Caco-2 (cell line): ENCODE measurements at regions not wholly inside any gene's neighbourhood (a gene's known extent, or its start where the extent isn't known, plus 50 kb on each side); places are given as distances from the start of the nearest gene placed in this dataset.

Source experiments
- BruUV-seq: library from RNA; stranded (reverse); fragments of 400-500 nt; replicated peaks from 2 replicates; lab custom pipeline; 2021; lab: Mats Ljungman, UMichigan
- CTCF ChIA-PET: fragments of 300-600 bp; sonication (Branson Sonifier 250); formaldehyde crosslinking; loops from one replicate; lab custom pipeline; 2022; ENCODE audit warnings: antibody characterized with exemption; lab: Charles Lee
- POLR2A ChIA-PET: fragments of 300-600 bp; sonication (Branson Sonifier 250); formaldehyde crosslinking; loops from one replicate; lab custom pipeline; 2022; ENCODE audit warnings: antibody characterized with exemption; lab: Charles Lee
- DNase-seq, 2 experiments: peaks; one replicate each; pipeline versions ENCODE4 v3.0.0 to v3.0.0-alpha.2; 2020 to 2022
- H3K27me3 ChIP-seq: replicated peaks from 2 replicates; pipeline ENCODE4 v1.6.0; 2011; ENCODE audit warnings: low read length; ENCODE audit not compliant: control insufficient read depth, insufficient read depth
- H3K36me3 ChIP-seq: 2 replicates; pipeline ENCODE4 v1.5.1; 2011; ENCODE audit warnings: low read length; ENCODE audit not compliant: control insufficient read depth, insufficient read depth
- H3K4me1 ChIP-seq: fragments of 250-450 bp; sonication (Bioruptor Pico); 2 replicates; pipeline ENCODE4 v1.5.1; 2020; ENCODE audit warnings: mild to moderate bottlenecking
- H3K4me3 ChIP-seq: 2 replicates; pipeline ENCODE4 v1.5.1; 2011; ENCODE audit warnings: low read depth, mild to moderate bottlenecking, control low read depth, low read length
- H3K9me3 ChIP-seq: fragments of 250-450 bp; sonication (Bioruptor Pico); 2 replicates; pipeline ENCODE4 v1.5.1; 2020; ENCODE audit warnings: mild to moderate bottlenecking, moderate library complexity
- H3K27ac Mint-ChIP-seq: one replicate; pipeline ENCODE4 v1.8.0; 2022; ENCODE audit warnings: mixed read lengths; ENCODE audit not compliant: unreplicated experiment
- H3K27me3 Mint-ChIP-seq: one replicate; pipeline ENCODE4 v1.8.0; 2022; ENCODE audit warnings: mixed read lengths; ENCODE audit not compliant: insufficient read depth, unreplicated experiment
- H3K36me3 Mint-ChIP-seq: one replicate; pipeline ENCODE4 v1.8.0; 2022; ENCODE audit warnings: mild to moderate bottlenecking, mixed read lengths; ENCODE audit not compliant: insufficient read depth, unreplicated experiment
- H3K4me1 Mint-ChIP-seq: one replicate; pipeline ENCODE4 v1.8.0; 2022; ENCODE audit warnings: low read depth, mixed read lengths; ENCODE audit not compliant: unreplicated experiment
- H3K4me3 Mint-ChIP-seq: one replicate; pipeline ENCODE4 v1.8.0; 2022; ENCODE audit warnings: mild to moderate bottlenecking, moderate library complexity, mixed read lengths; ENCODE audit not compliant: unreplicated experiment
- H3K9me3 Mint-ChIP-seq: one replicate; pipeline ENCODE4 v1.8.0; 2022; ENCODE audit warnings: mixed read lengths; ENCODE audit not compliant: unreplicated experiment
- intact Hi-C: fragments of 100-400 bp; cut with micrococcal nuclease; formaldehyde crosslinking; loops from one replicate; pipeline ENCODE4 v1.10.0; 2022; ENCODE audit not compliant: unreplicated experiment
- TF ChIP-seq, protein P1 (sequence below), 2 experiments: fragments of 200-600 bp in 1 of 2; IDR thresholded peaks; 1 replicate in 1 of 2; 2 replicates in 1 of 2; pipeline versions ENCODE4 v1.5.1 to v1.8.0; 2011 to 2022; ENCODE audit warnings: antibody characterized with exemption in 1 of 2, control low read depth in 1 of 2, inconsistent platforms in 1 of 2, low read depth in 1 of 2, low read length in 1 of 2, mild to moderate bottlenecking in 1 of 2, moderate library complexity in 1 of 2; ENCODE audit not compliant: insufficient read depth in 1 of 2, severe bottlenecking in 1 of 2, unreplicated experiment in 1 of 2

DNA sequence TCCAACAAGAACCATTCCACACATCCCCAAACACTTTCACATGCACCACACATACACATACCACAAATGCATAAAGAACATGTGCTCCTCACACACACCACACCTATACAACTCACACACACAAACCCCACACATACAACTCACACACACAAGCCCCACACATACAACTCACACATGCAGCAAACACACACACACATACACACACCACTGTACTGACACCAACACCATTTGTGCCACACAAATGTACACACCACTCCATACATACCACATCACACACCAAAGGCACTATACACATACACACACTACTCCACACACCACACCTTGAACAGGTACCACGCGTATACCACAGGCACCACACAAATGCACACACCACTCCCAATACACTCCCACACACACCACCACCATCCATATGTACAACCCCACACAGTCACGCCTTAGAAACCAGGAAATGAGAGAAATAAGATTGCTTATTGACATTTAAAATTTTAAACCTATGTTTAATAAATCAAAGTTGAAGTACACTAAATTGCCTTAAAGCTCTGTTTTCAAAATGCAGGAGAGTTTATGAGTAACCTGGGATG, 107.4 kb downstream of the ARL4A start:
- POLR2A ChIA-PET, result no interaction called here
- BruUV-seq, result no TSS peak
- TF ChIP-seq, protein P1, sequence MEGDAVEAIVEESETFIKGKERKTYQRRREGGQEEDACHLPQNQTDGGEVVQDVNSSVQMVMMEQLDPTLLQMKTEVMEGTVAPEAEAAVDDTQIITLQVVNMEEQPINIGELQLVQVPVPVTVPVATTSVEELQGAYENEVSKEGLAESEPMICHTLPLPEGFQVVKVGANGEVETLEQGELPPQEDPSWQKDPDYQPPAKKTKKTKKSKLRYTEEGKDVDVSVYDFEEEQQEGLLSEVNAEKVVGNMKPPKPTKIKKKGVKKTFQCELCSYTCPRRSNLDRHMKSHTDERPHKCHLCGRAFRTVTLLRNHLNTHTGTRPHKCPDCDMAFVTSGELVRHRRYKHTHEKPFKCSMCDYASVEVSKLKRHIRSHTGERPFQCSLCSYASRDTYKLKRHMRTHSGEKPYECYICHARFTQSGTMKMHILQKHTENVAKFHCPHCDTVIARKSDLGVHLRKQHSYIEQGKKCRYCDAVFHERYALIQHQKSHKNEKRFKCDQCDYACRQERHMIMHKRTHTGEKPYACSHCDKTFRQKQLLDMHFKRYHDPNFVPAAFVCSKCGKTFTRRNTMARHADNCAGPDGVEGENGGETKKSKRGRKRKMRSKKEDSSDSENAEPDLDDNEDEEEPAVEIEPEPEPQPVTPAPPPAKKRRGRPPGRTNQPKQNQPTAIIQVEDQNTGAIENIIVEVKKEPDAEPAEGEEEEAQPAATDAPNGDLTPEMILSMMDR (IDR thresholded peaks at IDR 0.05; ENCODE audit: insufficient read depth in 1 of 2, low read depth in 1 of 2, low read length in 1 of 2, severe bottlenecking in 1 of 2, unreplicated experiment in 1 of 2), result no peak
- Mint-ChIP-seq H3K27me3 (no peaks in the 10 kb centered on the region), H3K36me3 (no peaks in the 10 kb centered on the region), H3K27ac (no peak overlapping the region), H3K4me1 (no peaks in the 10 kb centered on the region), H3K9me3 (no peaks in the 10 kb centered on the region), H3K4me3 (no peak overlapping the region)
- Histone ChIP-seq H3K4me3 (no peak overlapping the region), H3K36me3 (no peaks in the 10 kb centered on the region), H3K4me1 (peaks cover 5% of the 10 kb centered on the region; the same call in 1 of the 2 replicates), H3K27me3 (no peaks in the 10 kb centered on the region), H3K9me3 (no peaks in the 10 kb centered on the region)
- CTCF ChIA-PET, result no interaction called here
- no peak for DNase-seq
- intact Hi-C loops, result no loop called here

DNA sequence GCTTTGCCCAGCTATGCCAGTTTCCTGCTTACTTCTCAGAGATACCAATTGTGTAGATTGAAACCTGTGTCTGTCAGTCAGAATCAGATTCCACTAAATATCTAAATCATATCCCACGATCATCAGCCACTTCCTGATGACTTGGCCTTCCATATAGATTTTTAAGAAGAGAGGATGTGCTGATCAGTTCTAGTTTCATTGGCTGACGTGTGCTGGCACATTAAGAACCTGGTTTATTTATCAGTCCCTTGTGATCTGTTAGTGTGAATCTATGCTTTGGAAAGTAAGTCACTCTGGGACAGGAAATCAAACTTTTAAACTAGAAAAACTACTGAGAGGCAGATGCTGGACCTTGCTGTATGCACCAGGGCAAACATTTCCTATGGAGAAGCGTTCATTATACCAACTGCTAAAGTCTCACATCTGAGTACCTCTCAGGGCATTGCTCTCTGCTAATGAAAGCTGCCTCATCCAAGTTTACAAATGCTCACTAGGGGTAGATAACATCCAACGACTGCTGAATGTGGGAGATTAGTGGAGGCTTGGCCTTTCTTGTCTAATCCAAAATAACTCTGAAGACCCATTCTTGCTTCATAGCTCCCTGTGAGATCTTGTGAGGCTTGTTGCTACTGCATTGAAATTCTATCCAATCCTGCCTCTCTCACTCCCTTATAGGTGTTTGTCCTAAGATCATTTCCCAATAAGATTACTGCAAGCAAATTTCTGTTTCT, 109.1 kb downstream of the ARL4A start:
- intact Hi-C loops, result no loop called here
- no peak for DNase-seq
- Histone ChIP-seq H3K4me1 (peaks cover 20% of the 10 kb centered on the region), H3K9me3 (no peaks in the 10 kb centered on the region), H3K36me3 (no peaks in the 10 kb centered on the region), H3K4me3 (no peak overlapping the region), H3K27me3 (no peaks in the 10 kb centered on the region)
- BruUV-seq, result no TSS peak
- H3K4me3 Mint-ChIP-seq, result no peak overlapping the region
- H3K27ac Mint-ChIP-seq, result no peak overlapping the region
- CTCF ChIA-PET, result interaction anchor here (1.4 kb wide), 1 partner anchor 110 kb away, joined by 5 read pairs; no protein-coding TSS in a partner anchor
- peaks cover 15% of the 10 kb centered on the region for H3K4me1 Mint-ChIP-seq
- POLR2A ChIA-PET, result interaction anchor here (0.5 kb wide), 1 partner anchor 174 kb away, joined by 3 read pairs; no protein-coding TSS in a partner anchor
- no peaks in the 10 kb centered on the region for H3K27me3 Mint-ChIP-seq
- H3K36me3 Mint-ChIP-seq, result peaks cover 6% of the 10 kb centered on the region
- TF ChIP-seq, protein P1 (IDR thresholded peaks at IDR 0.05; ENCODE audit: insufficient read depth in 1 of 2, low read depth in 1 of 2, low read length in 1 of 2, severe bottlenecking in 1 of 2, unreplicated experiment in 1 of 2), result no peak
- no peaks in the 10 kb centered on the region for H3K9me3 Mint-ChIP-seq

DNA sequence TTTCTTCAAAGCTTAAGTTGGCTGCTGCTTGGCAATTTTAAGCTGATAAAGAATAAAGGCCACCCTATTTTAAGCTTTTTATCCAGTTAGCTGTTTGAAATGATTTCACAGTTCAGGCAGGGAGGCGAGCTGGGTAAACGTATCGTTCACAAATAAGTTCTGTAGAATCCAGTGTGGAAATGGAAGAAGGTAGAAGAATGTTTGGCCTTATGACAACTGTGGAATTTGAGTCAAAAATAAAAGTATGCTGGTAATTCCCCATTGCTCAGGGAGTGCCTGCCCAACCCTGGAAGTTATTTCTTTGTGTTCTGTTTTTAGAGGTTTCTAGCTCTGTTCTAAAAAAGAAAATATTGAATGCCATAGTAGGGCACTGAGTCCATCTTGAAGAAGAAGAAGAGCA, 113.1 kb downstream of the ARL4A start:
- Mint-ChIP-seq H3K9me3 (no peaks in the 10 kb centered on the region), H3K36me3 (peaks cover 6% of the 10 kb centered on the region), H3K4me3 (peak overlapping the region; percentile 35), H3K27ac (peak overlapping the region; percentile 71), H3K4me1 (peaks cover 33% of the 10 kb centered on the region), H3K27me3 (no peaks in the 10 kb centered on the region)
- ChIA-PET POLR2A (no interaction called here), CTCF (no interaction called here)
- BruUV-seq, result no TSS peak
- no peak for DNase-seq
- Histone ChIP-seq H3K9me3 (no peaks in the 10 kb centered on the region), H3K27me3 (no peaks in the 10 kb centered on the region), H3K4me1 (peaks cover 38% of the 10 kb centered on the region), H3K4me3 (no peak overlapping the region), H3K36me3 (no peaks in the 10 kb centered on the region)
- intact Hi-C loops, result loop anchor here (2.0 to 5.0 kb wide), 5 partner anchors 20 to 317 kb away; no protein-coding TSS in a partner anchor
- TF ChIP-seq, protein P1 (IDR thresholded peaks at IDR 0.05; ENCODE audit: insufficient read depth in 1 of 2, low read depth in 1 of 2, low read length in 1 of 2, severe bottlenecking in 1 of 2, unreplicated experiment in 1 of 2), result no peak
